HG03045 (cell line): ENCODE measurements at regions not wholly inside any gene's neighbourhood (a gene's known extent, or its start where the extent isn't known, plus 50 kb on each side); places are given as distances from the start of the nearest gene placed in this dataset.
"Not testable (repeated sequence)": the region's sequence is repeated elsewhere in the genome, so short reads cannot be mapped to it uniquely, and the experiment has no call there.

Experiments
- ATAC-seq: cut with Tn5 transposase; IDR thresholded peaks from one replicate; pipeline ENCODE4 v1.9.1; 2021; ENCODE audit warnings: mild to moderate bottlenecking, moderate library complexity; ENCODE audit not compliant: unreplicated experiment

- no peak for ATAC-seq
Observed at GRCh38 chr15:93973287-93973686, 258.1 kb upstream of the MCTP2 start.

- ATAC-seq = no peak
Observed at GRCh38 chr15:93968773-93969172, 262.6 kb upstream of the MCTP2 start.

GRCh38 chr15:93965304-93965908 lies 266.0 kb upstream of the MCTP2 start:
- ATAC-seq = no peak

- no peak for ATAC-seq
Observed at GRCh38 chr15:93954985-93955571, 276.3 kb upstream of the MCTP2 start.

GRCh38 chr15:93948726-93949125 lies 282.6 kb upstream of the MCTP2 start:
- ATAC-seq = no peak

GRCh38 chr15:93943586-93943985 lies 287.8 kb upstream of the MCTP2 start:
- ATAC-seq = no peak

- ATAC-seq = no peak
Observed at GRCh38 chr15:93942269-93942694, 289.1 kb upstream of the MCTP2 start.

GRCh38 chr15:93941697-93942096 lies 289.7 kb upstream of the MCTP2 start:
- ATAC-seq = no peak

- no peak for ATAC-seq
Observed at GRCh38 chr15:93940226-93940625, 291.1 kb upstream of the MCTP2 start.

GRCh38 chr15:93932164-93932776 lies 299.1 kb upstream of the MCTP2 start:
- no peak for ATAC-seq

GRCh38 chr15:93929375-93930094 lies 301.8 kb upstream of the MCTP2 start:
- ATAC-seq = no peak

- no peak for ATAC-seq
Observed at GRCh38 chr15:93920204-93920603, 311.2 kb upstream of the MCTP2 start.

GRCh38 chr15:93918801-93919200 lies 312.6 kb upstream of the MCTP2 start:
- not testable (repeated sequence) for ATAC-seq

- no peak for ATAC-seq
Observed at GRCh38 chr15:93917181-93917580, 314.2 kb upstream of the MCTP2 start.

GRCh38 chr15:93913871-93914270 lies 317.5 kb upstream of the MCTP2 start:
- no peak for ATAC-seq

- no peak for ATAC-seq
Observed at GRCh38 chr15:93913310-93913709, 318.1 kb upstream of the MCTP2 start.

GRCh38 chr15:93900476-93901400 lies 330.6 kb upstream of the MCTP2 start:
- ATAC-seq = no peak

GRCh38 chr15:93899817-93900216 lies 331.5 kb upstream of the MCTP2 start:
- no peak for ATAC-seq

- no peak for ATAC-seq
Observed at GRCh38 chr15:93897377-93897776, 334.0 kb upstream of the MCTP2 start.

GRCh38 chr15:93895976-93896770 lies 335.2 kb upstream of the MCTP2 start:
- no peak for ATAC-seq
